Caco-2 (cell line): ENCODE measurements at regions not wholly inside any gene's neighbourhood (a gene's known extent, or its start where the extent isn't known, plus 50 kb on each side); places are given as distances from the start of the nearest gene placed in this dataset.
"Not testable (repeated sequence)": the region's sequence is repeated elsewhere in the genome, so short reads cannot be mapped to it uniquely, and the experiment has no call there.

ENCODE experiments used
- BruUV-seq: library from RNA; stranded (reverse); fragments of 400-500 nt; replicated peaks from 2 replicates; lab custom pipeline; 2021; lab: Mats Ljungman, UMichigan
- CTCF ChIA-PET: fragments of 300-600 bp; sonication (Branson Sonifier 250); formaldehyde crosslinking; loops from one replicate; lab custom pipeline; 2022; ENCODE audit warnings: antibody characterized with exemption; lab: Charles Lee
- POLR2A ChIA-PET: fragments of 300-600 bp; sonication (Branson Sonifier 250); formaldehyde crosslinking; loops from one replicate; lab custom pipeline; 2022; ENCODE audit warnings: antibody characterized with exemption; lab: Charles Lee
- DNase-seq, 2 experiments: peaks; one replicate each; pipeline versions ENCODE4 v3.0.0 to v3.0.0-alpha.2; 2020 to 2022
- H3K27me3 ChIP-seq: replicated peaks from 2 replicates; pipeline ENCODE4 v1.6.0; 2011; ENCODE audit warnings: low read length; ENCODE audit not compliant: control insufficient read depth, insufficient read depth
- H3K36me3 ChIP-seq: 2 replicates; pipeline ENCODE4 v1.5.1; 2011; ENCODE audit warnings: low read length; ENCODE audit not compliant: control insufficient read depth, insufficient read depth
- H3K4me1 ChIP-seq: fragments of 250-450 bp; sonication (Bioruptor Pico); 2 replicates; pipeline ENCODE4 v1.5.1; 2020; ENCODE audit warnings: mild to moderate bottlenecking
- H3K4me3 ChIP-seq: 2 replicates; pipeline ENCODE4 v1.5.1; 2011; ENCODE audit warnings: low read depth, mild to moderate bottlenecking, control low read depth, low read length
- H3K9me3 ChIP-seq: fragments of 250-450 bp; sonication (Bioruptor Pico); 2 replicates; pipeline ENCODE4 v1.5.1; 2020; ENCODE audit warnings: mild to moderate bottlenecking, moderate library complexity
- H3K27ac Mint-ChIP-seq: one replicate; pipeline ENCODE4 v1.8.0; 2022; ENCODE audit warnings: mixed read lengths; ENCODE audit not compliant: unreplicated experiment
- H3K27me3 Mint-ChIP-seq: one replicate; pipeline ENCODE4 v1.8.0; 2022; ENCODE audit warnings: mixed read lengths; ENCODE audit not compliant: insufficient read depth, unreplicated experiment
- H3K36me3 Mint-ChIP-seq: one replicate; pipeline ENCODE4 v1.8.0; 2022; ENCODE audit warnings: mild to moderate bottlenecking, mixed read lengths; ENCODE audit not compliant: insufficient read depth, unreplicated experiment
- H3K4me1 Mint-ChIP-seq: one replicate; pipeline ENCODE4 v1.8.0; 2022; ENCODE audit warnings: low read depth, mixed read lengths; ENCODE audit not compliant: unreplicated experiment
- H3K4me3 Mint-ChIP-seq: one replicate; pipeline ENCODE4 v1.8.0; 2022; ENCODE audit warnings: mild to moderate bottlenecking, moderate library complexity, mixed read lengths; ENCODE audit not compliant: unreplicated experiment
- H3K9me3 Mint-ChIP-seq: one replicate; pipeline ENCODE4 v1.8.0; 2022; ENCODE audit warnings: mixed read lengths; ENCODE audit not compliant: unreplicated experiment
- CTCF ChIP-seq, 2 experiments: fragments of 200-600 bp in 1 of 2; IDR thresholded peaks; 1 replicate in 1 of 2; 2 replicates in 1 of 2; pipeline versions ENCODE4 v1.5.1 to v1.8.0; 2011 to 2022; ENCODE audit warnings: antibody characterized with exemption in 1 of 2, control low read depth in 1 of 2, inconsistent platforms in 1 of 2, low read depth in 1 of 2, low read length in 1 of 2, mild to moderate bottlenecking in 1 of 2, moderate library complexity in 1 of 2; ENCODE audit not compliant: insufficient read depth in 1 of 2, severe bottlenecking in 1 of 2, unreplicated experiment in 1 of 2
- intact Hi-C: fragments of 100-400 bp; cut with micrococcal nuclease; formaldehyde crosslinking; loops from one replicate; pipeline ENCODE4 v1.10.0; 2022; ENCODE audit not compliant: unreplicated experiment

GRCh38 chr12:14214495-14214894 is 151.0 kb upstream of the ATF7IP start:
- H3K27ac Mint-ChIP-seq = no peak overlapping the region
- Histone ChIP-seq H3K27me3 (no peaks in the 10 kb centered on the region), H3K4me3 (no peak overlapping the region), H3K9me3 (peaks cover 51% of the 10 kb centered on the region), H3K36me3 (peaks cover under 1% of the 10 kb centered on the region; the same call in 1 of the 2 replicates), H3K4me1 (peaks cover 39% of the 10 kb centered on the region)
- H3K4me3 Mint-ChIP-seq = no peak overlapping the region
- intact Hi-C loops = no loop called here
- H3K36me3 Mint-ChIP-seq = peaks cover 32% of the 10 kb centered on the region
- no peak for TF ChIP-seq CTCF (IDR thresholded peaks at IDR 0.05; ENCODE audit: insufficient read depth in 1 of 2, low read depth in 1 of 2, low read length in 1 of 2, severe bottlenecking in 1 of 2, unreplicated experiment in 1 of 2)
- H3K27me3 Mint-ChIP-seq = no peaks in the 10 kb centered on the region
- DNase-seq = no peak
- no TSS peak for BruUV-seq
- CTCF ChIA-PET = no interaction called here
- H3K4me1 Mint-ChIP-seq = peaks cover 34% of the 10 kb centered on the region
- POLR2A ChIA-PET = no interaction called here
- H3K9me3 Mint-ChIP-seq = peaks cover 68% of the 10 kb centered on the region

- POLR2A ChIA-PET, BruUV-seq, CTCF ChIA-PET, H3K27ac Mint-ChIP-seq, H3K36me3 ChIP-seq, H3K27me3 Mint-ChIP-seq, DNase-seq, H3K27me3 ChIP-seq, H3K4me3 ChIP-seq, intact Hi-C loops, H3K4me3 Mint-ChIP-seq: not testable (repeated sequence)
- Histone ChIP-seq H3K4me1 (peaks cover 34% of the 10 kb centered on the region), H3K9me3 (peaks cover 49% of the 10 kb centered on the region)
- peaks cover 28% of the 10 kb centered on the region for H3K4me1 Mint-ChIP-seq
- H3K36me3 Mint-ChIP-seq = peaks cover 19% of the 10 kb centered on the region
- peaks cover 59% of the 10 kb centered on the region for H3K9me3 Mint-ChIP-seq
Measured at GRCh38 chr12:14215949-14216348, 149.5 kb upstream of the ATF7IP start.

GRCh38 chr12:14216405-14217294 is 148.8 kb upstream of the ATF7IP start:
- H3K4me3 ChIP-seq = no peak overlapping the region
- H3K27me3 Mint-ChIP-seq = no peaks in the 10 kb centered on the region
- no peak for DNase-seq
- H3K9me3 ChIP-seq = peaks cover 45% of the 10 kb centered on the region
- peaks cover 24% of the 10 kb centered on the region for H3K4me1 Mint-ChIP-seq
- ChIA-PET CTCF (no interaction called here), POLR2A (no interaction called here)
- peaks cover 33% of the 10 kb centered on the region for H3K4me1 ChIP-seq
- peaks cover 19% of the 10 kb centered on the region for H3K36me3 Mint-ChIP-seq
- TF ChIP-seq CTCF (IDR thresholded peaks at IDR 0.05; ENCODE audit: insufficient read depth in 1 of 2, low read depth in 1 of 2, low read length in 1 of 2, severe bottlenecking in 1 of 2, unreplicated experiment in 1 of 2) = no peak
- no peak overlapping the region for H3K4me3 Mint-ChIP-seq
- intact Hi-C loops = no loop called here
- no peaks in the 10 kb centered on the region; the same call in 1 of the 2 replicates for H3K36me3 ChIP-seq
- no peaks in the 10 kb centered on the region for H3K27me3 ChIP-seq
- no TSS peak for BruUV-seq
- peaks cover 59% of the 10 kb centered on the region for H3K9me3 Mint-ChIP-seq
- no peak overlapping the region for H3K27ac Mint-ChIP-seq
